Testis (tissue), 2 donors: ENCODE measurements at regions not wholly inside any gene's neighbourhood (a gene's known extent, or its start where the extent isn't known, plus 50 kb on each side); places are given as distances from the start of the nearest gene placed in this dataset.

ENCODE experiments used
- DNase-seq: peaks from one replicate; pipeline ENCODE4 v3.0.0-alpha.2; 2019
- H3K27ac ChIP-seq, 2 donors: fragments of 200-600 bp; sonication (generic); one replicate each; pipeline ENCODE4 v1.5.1; 2019
- H3K27me3 ChIP-seq: fragments of 200-600 bp; sonication (generic); one replicate; pipeline ENCODE4 v1.5.1; 2019
- H3K36me3 ChIP-seq: fragments of 200-600 bp; sonication (generic); one replicate; pipeline ENCODE4 v1.5.1; 2017; ENCODE audit warnings: low read depth; ENCODE audit errors: missing control alignments
- H3K4me1 ChIP-seq: fragments of 200-600 bp; sonication (generic); one replicate; pipeline ENCODE4 v1.5.1; 2019
- H3K4me3 ChIP-seq, 2 donors: fragments of 200-600 bp; sonication (generic); one replicate each; pipeline ENCODE4 v1.5.1; 2017 to 2019
- H3K9me3 ChIP-seq: fragments of 200-600 bp; sonication (generic); one replicate; pipeline ENCODE4 v1.5.1; 2017
- CTCF ChIP-seq, 3 experiments: fragments of 450-650 bp in 2 of 3; fragments of 200-600 bp in 1 of 3; sonication (generic) in 1 of 3; IDR thresholded peaks; one replicate each; pipeline ENCODE4 v1.5.1; 2016 to 2019; ENCODE audit warnings: antibody characterized with exemption in 3 of 3, mild to moderate bottlenecking in 2 of 3, moderate library complexity in 1 of 3
- POLR2A ChIP-seq: fragments of 450-650 bp; IDR thresholded peaks from one replicate; pipeline ENCODE4 v1.6.1; 2017; ENCODE audit warnings: antibody characterized with exemption, mild to moderate bottlenecking, moderate library complexity
- WGBS, 2 donors: methylation state at CpG; one replicate each; pipeline ENCODE4 v1.1.5; 2018; 5-methylcytosine and 5-hydroxymethylcytosine counted together
- intact Hi-C: fragments of 100-400 bp; cut with DNase I; formaldehyde crosslinking; loops from one replicate; pipeline ENCODE4 v1.15.1; 2023; ENCODE audit warnings: low total_unique reads

- no peaks in the 10 kb centered on the region for H3K9me3 ChIP-seq
- no peak overlapping the region for H3K4me3 ChIP-seq
- H3K27ac ChIP-seq = no peak overlapping the region
- no peaks in the 10 kb centered on the region for H3K27me3 ChIP-seq
- DNase-seq = peak; percentile 42
- H3K4me1 ChIP-seq = peaks cover 11% of the 10 kb centered on the region
- 23 to 54% methylated on average over 4 of the region's 4 CpGs for WGBS, 2 donors
- intact Hi-C loops = no loop called here
- TF ChIP-seq CTCF (IDR thresholded peaks at IDR 0.05) (no peak), POLR2A (no peak)
- H3K36me3 ChIP-seq = no peaks in the 10 kb centered on the region
Measured at GRCh38 chr2:106020032-106020431, 174.1 kb downstream of the UXS1 start.

GRCh38 chr2:106018141-106018540 lies 176.0 kb downstream of the UXS1 start:
- no peaks in the 10 kb centered on the region for H3K36me3 ChIP-seq
- intact Hi-C loops = no loop called here
- H3K27ac ChIP-seq = no peak overlapping the region
- DNase-seq = no peak
- H3K4me1 ChIP-seq = peaks cover 11% of the 10 kb centered on the region
- no peaks in the 10 kb centered on the region for H3K27me3 ChIP-seq
- H3K9me3 ChIP-seq = no peaks in the 10 kb centered on the region
- no peak for TF ChIP-seq CTCF (IDR thresholded peaks at IDR 0.05)
- no peak for TF ChIP-seq POLR2A
- 63 to 67% methylated on average over 5 of the region's 5 CpGs for WGBS, 2 donors
- H3K4me3 ChIP-seq = no peak overlapping the region

- Histone ChIP-seq H3K27ac (no peak overlapping the region), H3K4me3 (no peak overlapping the region), H3K27me3 (no peaks in the 10 kb centered on the region), H3K4me1 (no peaks in the 10 kb centered on the region), H3K36me3 (no peaks in the 10 kb centered on the region), H3K9me3 (no peaks in the 10 kb centered on the region)
- DNase-seq = no peak
- intact Hi-C loops = no loop called here
- TF ChIP-seq CTCF (IDR thresholded peaks at IDR 0.05) = no peak
- no peak for TF ChIP-seq POLR2A
- 79 to 89% methylated on average over 3 of the region's 3 CpGs for WGBS, 2 donors
Measured at GRCh38 chr2:106012591-106013347, 181.3 kb downstream of the UXS1 start.

GRCh38 chr2:106012001-106012590 lies 182.0 kb downstream of the UXS1 start:
- WGBS, 2 donors = 54 to 67% methylated on average over 4 of the region's 4 CpGs
- intact Hi-C loops = no loop called here
- no peaks in the 10 kb centered on the region for H3K9me3 ChIP-seq

More at GRCh38 chr2:106012001-106012590, 182.0 kb downstream of the UXS1 start:
- no peaks in the 10 kb centered on the region for H3K36me3 ChIP-seq
- H3K27me3 ChIP-seq = no peaks in the 10 kb centered on the region
- TF ChIP-seq POLR2A (no peak), CTCF (IDR thresholded peaks at IDR 0.05) (no peak)
- no peak for DNase-seq
- no peak overlapping the region for H3K4me3 ChIP-seq
- no peak overlapping the region for H3K27ac ChIP-seq
- no peaks in the 10 kb centered on the region for H3K4me1 ChIP-seq
